DND-41 (cell line): ENCODE measurements at regions not wholly inside any gene's neighbourhood (a gene's known extent, or its start where the extent isn't known, plus 50 kb on each side); places are given as distances from the start of the nearest gene placed in this dataset.

ENCODE experiments used
- ATAC-seq: fragments of 200-7000 bp; cut with Tn5 transposase; 3 replicates; pipeline ENCODE4 v1.9.1; 2021; ENCODE audit warnings: low read depth; ENCODE audit not compliant: insufficient read depth
- DNase-seq: peaks from one replicate; pipeline ENCODE4 v3.0.0-alpha.2; 2020
- H2AFZ ChIP-seq: 2 replicates; pipeline ENCODE4 v1.6.0; 2012; ENCODE audit warnings: low read depth, low read length
- H3K27ac ChIP-seq: 2 replicates; pipeline ENCODE4 v1.5.1; 2012; ENCODE audit warnings: low read length, inconsistent platforms
- H3K27me3 ChIP-seq: fragments of 200-600 bp; sonication (generic); 2 replicates; pipeline ENCODE4 v1.6.0; 2012; ENCODE audit warnings: low read length, mild to moderate bottlenecking, inconsistent platforms; ENCODE audit not compliant: insufficient read depth, poor library complexity
- H3K36me3 ChIP-seq: 2 replicates; pipeline ENCODE4 v1.5.1; 2012; ENCODE audit warnings: low read length, inconsistent platforms; ENCODE audit not compliant: insufficient read depth
- H3K4me1 ChIP-seq: 2 replicates; pipeline ENCODE4 v1.5.1; 2012; ENCODE audit warnings: mild to moderate bottlenecking, low read length; ENCODE audit not compliant: insufficient read depth
- H3K4me2 ChIP-seq: 2 replicates; pipeline ENCODE4 v1.6.0; 2012; ENCODE audit warnings: mild to moderate bottlenecking, moderate library complexity, low read length, inconsistent platforms; ENCODE audit not compliant: insufficient read depth
- H3K4me3 ChIP-seq, 2 experiments: fragments of 200-600 bp in 1 of 2; shearing (Covaris generic) in 1 of 2; 2 replicates each; pipeline ENCODE4 v1.5.1; 2012 to 2016; ENCODE audit warnings: inconsistent platforms in 2 of 2, low read length in 2 of 2, mild to moderate bottlenecking in 2 of 2, low read depth in 1 of 2, moderate library complexity in 1 of 2
- H3K79me2 ChIP-seq: 2 replicates; pipeline ENCODE4 v1.6.0; 2012; ENCODE audit warnings: low read length, inconsistent platforms; ENCODE audit not compliant: insufficient read depth
- H3K9ac ChIP-seq: 2 replicates; pipeline ENCODE4 v1.6.0; 2012; ENCODE audit warnings: low read depth, mild to moderate bottlenecking, inconsistent platforms, low read length, moderate library complexity
- H3K9me3 ChIP-seq: 2 replicates; pipeline ENCODE4 v1.5.1; 2012; ENCODE audit warnings: low read length, moderate library complexity, mild to moderate bottlenecking, inconsistent platforms; ENCODE audit not compliant: insufficient read depth, severe bottlenecking
- H4K20me1 ChIP-seq: 2 replicates; pipeline ENCODE4 v1.6.0; 2012; ENCODE audit warnings: low read length; ENCODE audit not compliant: insufficient read depth
- CTCF ChIP-seq: IDR thresholded peaks from 2 replicates; pipeline ENCODE4 v1.5.1; 2012; ENCODE audit warnings: borderline replicate concordance, low read length, moderate library complexity, mild to moderate bottlenecking; ENCODE audit not compliant: poor library complexity, severe bottlenecking; ENCODE audit errors: extremely low read depth
- EZH2 ChIP-seq: IDR thresholded peaks from 3 replicates; pipeline ENCODE4 v1.6.1; 2012; ENCODE audit warnings: borderline replicate concordance, low read depth, mild to moderate bottlenecking, moderate library complexity, low read length, inconsistent platforms; ENCODE audit not compliant: severe bottlenecking

- H4K20me1 ChIP-seq = no peaks in the 10 kb centered on the region
- no peak overlapping the region for H3K4me2 ChIP-seq
- H3K9me3 ChIP-seq = no peaks in the 10 kb centered on the region
- no peaks in the 10 kb centered on the region for H3K36me3 ChIP-seq
- DNase-seq (no peak), ATAC-seq (no peak)
- H3K79me2 ChIP-seq = no peaks in the 10 kb centered on the region
- TF ChIP-seq CTCF = no peak
- TF ChIP-seq EZH2 = no peak
- H3K27me3 ChIP-seq = no peaks in the 10 kb centered on the region
- no peak overlapping the region for H3K9ac ChIP-seq
- H2AFZ ChIP-seq = no peak overlapping the region
- no peak overlapping the region for H3K4me3 ChIP-seq
- H3K27ac ChIP-seq = no peak overlapping the region
- no peaks in the 10 kb centered on the region for H3K4me1 ChIP-seq
These were observed 567.2 kb upstream of the TBL1XR1 start for GRCh38 chr3:177764377-177764912.

- Histone ChIP-seq H3K4me1 (no peaks in the 10 kb centered on the region), H4K20me1 (no peaks in the 10 kb centered on the region), H3K27ac (no peak overlapping the region), H3K9ac (no peak overlapping the region), H2AFZ (no peak overlapping the region), H3K36me3 (no peaks in the 10 kb centered on the region), H3K79me2 (no peaks in the 10 kb centered on the region), H3K4me3 (no peak overlapping the region), H3K9me3 (no peaks in the 10 kb centered on the region), H3K4me2 (no peak overlapping the region), H3K27me3 (no peaks in the 10 kb centered on the region)
- ATAC-seq (no peak), DNase-seq (no peak)
- no peak for TF ChIP-seq EZH2
- no peak for TF ChIP-seq CTCF
These were observed 567.7 kb upstream of the TBL1XR1 start for GRCh38 chr3:177764933-177765332.

GRCh38 chr3:177770383-177771230 is 573.3 kb upstream of the TBL1XR1 start:
- H3K4me2 ChIP-seq = no peak overlapping the region
- H3K4me3 ChIP-seq = no peak overlapping the region
- no peaks in the 10 kb centered on the region for H3K27me3 ChIP-seq
- H3K9ac ChIP-seq = no peak overlapping the region
- H2AFZ ChIP-seq = no peak overlapping the region
- no peaks in the 10 kb centered on the region for H3K79me2 ChIP-seq
- H3K9me3 ChIP-seq = no peaks in the 10 kb centered on the region
- H3K4me1 ChIP-seq = no peaks in the 10 kb centered on the region
- DNase-seq (no peak), ATAC-seq (no peak)
- TF ChIP-seq CTCF (no peak), EZH2 (no peak)
- no peaks in the 10 kb centered on the region for H4K20me1 ChIP-seq
- H3K36me3 ChIP-seq = no peaks in the 10 kb centered on the region
- H3K27ac ChIP-seq = no peak overlapping the region
